AG09319 (cell line): ENCODE measurements at regions not wholly inside any gene's neighbourhood (a gene's known extent, or its start where the extent isn't known, plus 50 kb on each side); places are given as distances from the start of the nearest gene placed in this dataset.

Experiments
- DNase-seq: peaks from one replicate; pipeline ENCODE4 v3.0.0-alpha.2; 2010; ENCODE audit warnings: low read depth; ENCODE audit errors: extremely low read depth
- CTCF ChIP-seq: IDR thresholded peaks from 2 replicates; pipeline ENCODE4 v1.5.1; 2011; ENCODE audit warnings: low read depth, mild to moderate bottlenecking, inconsistent platforms, low read length, moderate library complexity

- DNase-seq, result no peak
- no peak; the same call in 1 of the 2 replicates for TF ChIP-seq CTCF
These were observed 932.3 kb downstream of the FLRT2 start for GRCh38 chr14:86462193-86462753.

GRCh38 chr14:86457481-86458135, 927.7 kb downstream of the FLRT2 start:
- no peak for TF ChIP-seq CTCF
- DNase-seq, result no peak

- no peak for TF ChIP-seq CTCF
- DNase-seq, result peak; percentile 15
These were observed 920.1 kb downstream of the FLRT2 start for GRCh38 chr14:86450085-86450484.

- no peak for TF ChIP-seq CTCF
- no peak for DNase-seq
These were observed 912.2 kb downstream of the FLRT2 start for GRCh38 chr14:86442135-86442534.

GRCh38 chr14:86430853-86431252, 900.9 kb downstream of the FLRT2 start:
- TF ChIP-seq CTCF, result no peak
- DNase-seq, result peak; percentile 27

- DNase-seq, result no peak
- no peak for TF ChIP-seq CTCF
These were observed 893.3 kb downstream of the FLRT2 start for GRCh38 chr14:86423214-86423613.

GRCh38 chr14:86420131-86420530, 890.2 kb downstream of the FLRT2 start:
- TF ChIP-seq CTCF, result no peak
- no peak for DNase-seq
